ENCODE measurements at regions not wholly inside any gene's neighbourhood (a gene's known extent, or its start where the extent isn't known, plus 50 kb on each side); places are given as distances from the start of the nearest gene placed in this dataset.
A peak's percentile ranks its signal among the peaks of the same experiment; 100 is the strongest.

DNA sequence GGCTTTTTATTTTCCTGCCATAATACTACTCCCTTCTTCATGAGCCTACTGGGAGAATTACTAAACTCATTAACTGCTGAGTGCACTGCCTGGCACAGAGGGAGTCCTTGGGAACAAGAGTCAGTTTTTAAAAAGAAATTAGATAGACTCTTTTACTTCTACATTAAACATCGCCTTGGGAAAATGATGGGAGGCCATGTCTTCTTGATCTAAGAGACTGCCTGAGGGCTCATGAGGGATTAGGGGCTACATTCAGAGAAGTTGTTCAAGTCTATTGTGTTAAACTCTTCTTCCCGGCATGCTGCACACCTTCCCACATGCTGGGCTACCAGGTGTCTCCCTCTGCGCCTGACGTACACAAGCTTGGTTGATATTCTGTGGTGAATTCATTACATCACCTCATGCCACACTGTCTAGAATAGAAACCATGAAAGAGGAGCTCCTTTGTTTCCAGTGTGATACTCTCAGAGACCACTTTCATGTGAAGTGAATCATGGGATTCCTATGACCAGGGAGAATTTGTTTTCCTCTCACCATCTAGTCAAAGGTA lies 1422.3 kb downstream of the AACS start:
- Histone ChIP-seq H3K36me3 (ENCODE audit: low read depth) (no peaks in the 10 kb centered on the region), H3K79me2 (ENCODE audit: low read depth) (no peaks in the 10 kb centered on the region), H2AFZ (no peak overlapping the region), H3K4me1 (replicated peaks; ENCODE audit: insufficient read depth) (peaks cover 19% of the 10 kb centered on the region), H3K27me3 (ENCODE audit: insufficient read depth, low read depth) (no peaks in the 10 kb centered on the region), H3F3A (ENCODE audit: insufficient read depth, low read depth) (peaks cover 14% of the 10 kb centered on the region), H3K9me3 (ENCODE audit: insufficient read depth, low read depth) (no peaks in the 10 kb centered on the region; the same call in none of the 2 replicates), H3K27ac (no peak overlapping the region), H4K20me1 (ENCODE audit: insufficient read depth) (no peaks in the 10 kb centered on the region), H3K4me3 (no peak overlapping the region), H3K9me2 (ENCODE audit: insufficient read depth) (no peaks in the 10 kb centered on the region), H3K4me2 (no peak overlapping the region)
- no peak for DNase-seq
- intact Hi-C loops (cut with micrococcal nuclease; ENCODE audit: unreplicated experiment) = no loop called here
- BruUV-seq (replicated peaks) = no TSS peak
- TF ChIP-seq CTCF (conservative IDR thresholded peaks at IDR 0.05) (no peak), EZH2 (IDR thresholded peaks at IDR 0.05; ENCODE audit: low read depth) (no peak)
- ChIA-PET POLR2A (ENCODE audit: unreplicated experiment) (interaction anchor here (0.6 kb wide), 1 partner anchor 254 kb away, joined by 6 read pairs; no protein-coding TSS in a partner anchor), CTCF (no interaction called here)

DNA sequence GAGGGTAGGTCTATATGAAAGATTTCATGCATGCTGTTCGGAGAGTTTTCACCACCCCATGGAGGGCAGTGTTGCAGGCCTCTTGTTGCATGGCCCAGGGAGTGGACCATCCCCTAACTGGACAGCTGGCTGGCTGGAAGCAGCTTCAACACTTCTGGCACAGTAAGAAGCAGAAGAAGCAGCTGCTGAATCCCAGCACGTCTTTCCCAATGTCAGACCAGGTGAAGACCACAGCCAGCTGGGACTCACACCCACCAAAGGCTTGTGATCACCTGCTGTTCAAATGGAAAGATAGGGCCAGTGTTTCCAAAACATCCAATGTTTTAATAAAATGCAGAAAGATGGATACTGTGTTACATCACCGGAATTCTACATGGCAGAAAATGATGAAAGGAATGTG lies 1423.6 kb downstream of the AACS start:
- Histone ChIP-seq H3K9me3 (ENCODE audit: insufficient read depth, low read depth) (no peaks in the 10 kb centered on the region; the same call in none of the 2 replicates), H3K27ac (no peak overlapping the region), H3K4me3 (no peak overlapping the region), H3K4me1 (replicated peaks; ENCODE audit: insufficient read depth) (peaks cover 18% of the 10 kb centered on the region), H3K27me3 (ENCODE audit: insufficient read depth, low read depth) (no peaks in the 10 kb centered on the region), H3K9me2 (ENCODE audit: insufficient read depth) (no peaks in the 10 kb centered on the region), H3K79me2 (ENCODE audit: low read depth) (no peaks in the 10 kb centered on the region), H3K4me2 (no peak overlapping the region), H3F3A (ENCODE audit: insufficient read depth, low read depth) (peaks cover 14% of the 10 kb centered on the region), H3K36me3 (ENCODE audit: low read depth) (no peaks in the 10 kb centered on the region), H4K20me1 (ENCODE audit: insufficient read depth) (no peaks in the 10 kb centered on the region), H2AFZ (no peak overlapping the region)
- CTCF ChIA-PET = no interaction called here
- POLR2A ChIA-PET (ENCODE audit: unreplicated experiment) = no interaction called here
- TF ChIP-seq EZH2 (IDR thresholded peaks at IDR 0.05; ENCODE audit: low read depth) = no peak
- TF ChIP-seq CTCF (conservative IDR thresholded peaks at IDR 0.05) = no peak
- DNase-seq = no peak
- intact Hi-C loops (cut with micrococcal nuclease; ENCODE audit: unreplicated experiment) = no loop called here
- BruUV-seq (replicated peaks) = no TSS peak

DNA sequence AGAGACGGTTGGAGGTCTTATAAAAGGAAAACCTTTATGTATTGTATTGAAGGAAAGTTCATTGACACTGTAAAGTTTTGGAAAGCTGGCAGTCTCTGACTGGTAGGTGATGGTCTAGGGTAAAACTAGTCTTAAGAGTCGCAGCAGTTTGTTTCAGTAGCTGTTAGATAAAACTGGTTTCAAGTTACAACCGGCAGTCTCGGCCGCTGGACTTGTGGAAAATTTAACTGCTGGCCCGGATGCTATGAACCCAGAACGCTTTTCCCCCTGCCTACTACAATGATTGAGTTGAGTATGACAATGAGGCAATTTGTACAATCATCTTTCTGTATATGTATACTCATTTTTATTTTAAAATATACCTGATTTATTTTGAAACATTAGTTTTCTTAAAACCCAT lies 1426.9 kb downstream of the AACS start:
- H3K79me2 ChIP-seq (ENCODE audit: low read depth) = no peaks in the 10 kb centered on the region
- no peaks in the 10 kb centered on the region for H3K9me2 ChIP-seq (ENCODE audit: insufficient read depth)
- no TSS peak for BruUV-seq (replicated peaks)
- H3K27ac ChIP-seq = 0 out of 2 replicates have a peak overlapping the region, but pooled peaks have one; percentile 95
- intact Hi-C loops (cut with micrococcal nuclease; ENCODE audit: unreplicated experiment) = loop anchor here (2.0 to 10.0 kb wide), 3 partner anchors 91 to 437 kb away; no protein-coding TSS in a partner anchor
- H4K20me1 ChIP-seq (ENCODE audit: insufficient read depth) = no peaks in the 10 kb centered on the region
- H3K4me2 ChIP-seq = no peak overlapping the region
- ChIA-PET CTCF (no interaction called here), POLR2A (ENCODE audit: unreplicated experiment) (interaction anchor here (0.5 kb wide), 1 partner anchor 9 kb away, joined by 4 read pairs; no protein-coding TSS in a partner anchor)
- no peak overlapping the region for H2AFZ ChIP-seq
- no peaks in the 10 kb centered on the region; the same call in none of the 2 replicates for H3K9me3 ChIP-seq (ENCODE audit: insufficient read depth, low read depth)
- DNase-seq = peak in 1 of 2 experiments; percentile 40
- peaks cover 7% of the 10 kb centered on the region; the same call in 1 of the 2 replicates for H3F3A ChIP-seq (ENCODE audit: insufficient read depth, low read depth)
- TF ChIP-seq CTCF (conservative IDR thresholded peaks at IDR 0.05) (no peak), EZH2 (IDR thresholded peaks at IDR 0.05; ENCODE audit: low read depth) (no peak)
- no peaks in the 10 kb centered on the region for H3K36me3 ChIP-seq (ENCODE audit: low read depth)
- peaks cover 15% of the 10 kb centered on the region for H3K4me1 ChIP-seq (replicated peaks; ENCODE audit: insufficient read depth)
- no peak overlapping the region for H3K4me3 ChIP-seq
- H3K27me3 ChIP-seq (ENCODE audit: insufficient read depth, low read depth) = no peaks in the 10 kb centered on the region
